GM19025 (cell line): ENCODE measurements at regions not wholly inside any gene's neighbourhood (a gene's known extent, or its start where the extent isn't known, plus 50 kb on each side); places are given as distances from the start of the nearest gene placed in this dataset.

ENCODE experiments used
- ATAC-seq: cut with Tn5 transposase; IDR thresholded peaks from one replicate; pipeline ENCODE4 v1.9.1; 2021; ENCODE audit warnings: mild to moderate bottlenecking, low read depth, moderate library complexity; ENCODE audit not compliant: unreplicated experiment

GRCh38 chr6:170483413-170483812 is 69.7 kb downstream of the PSMB1 start:
- ATAC-seq: no peak

DNA sequence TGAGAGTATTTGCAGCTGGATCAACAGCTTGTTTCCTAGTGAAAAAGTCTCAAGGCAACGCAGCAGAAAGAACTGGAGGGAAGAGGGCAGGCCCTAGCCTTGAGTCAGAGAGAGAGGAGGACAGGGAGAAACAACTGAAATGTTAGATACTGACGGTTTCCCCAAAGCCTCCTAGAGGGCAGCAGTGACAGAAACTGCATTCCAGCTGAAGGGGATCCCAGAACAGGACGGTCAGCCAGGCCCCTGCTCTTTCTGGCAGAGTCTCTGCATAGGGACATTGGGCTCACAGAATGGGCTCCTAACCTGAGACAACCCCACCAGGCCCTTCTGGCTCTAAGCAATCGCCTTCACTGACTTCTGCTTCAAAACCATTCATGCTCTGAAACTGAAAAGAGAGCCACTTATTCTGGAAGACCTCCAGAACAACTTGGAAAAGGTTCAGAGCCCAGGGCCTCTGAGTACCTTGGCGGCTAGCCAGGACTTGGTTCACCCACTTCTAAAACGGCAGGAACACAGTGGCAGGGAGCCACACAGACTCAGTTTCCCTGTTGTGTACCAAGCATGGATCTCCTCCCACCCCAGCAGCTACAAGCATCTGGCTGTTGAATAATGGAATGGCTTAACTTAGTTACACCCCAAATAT is 72.9 kb downstream of the PSMB1 start:
- ATAC-seq: no peak

- ATAC-seq: no peak
Measured at GRCh38 chr6:170476360-170476759, 76.7 kb downstream of the PSMB1 start.

GRCh38 chr6:170475118-170475517 is 78.0 kb downstream of the PSMB1 start:
- ATAC-seq: peak; percentile 70

- no peak for ATAC-seq
Measured at GRCh38 chr6:170473801-170474200, 79.3 kb downstream of the PSMB1 start.

DNA sequence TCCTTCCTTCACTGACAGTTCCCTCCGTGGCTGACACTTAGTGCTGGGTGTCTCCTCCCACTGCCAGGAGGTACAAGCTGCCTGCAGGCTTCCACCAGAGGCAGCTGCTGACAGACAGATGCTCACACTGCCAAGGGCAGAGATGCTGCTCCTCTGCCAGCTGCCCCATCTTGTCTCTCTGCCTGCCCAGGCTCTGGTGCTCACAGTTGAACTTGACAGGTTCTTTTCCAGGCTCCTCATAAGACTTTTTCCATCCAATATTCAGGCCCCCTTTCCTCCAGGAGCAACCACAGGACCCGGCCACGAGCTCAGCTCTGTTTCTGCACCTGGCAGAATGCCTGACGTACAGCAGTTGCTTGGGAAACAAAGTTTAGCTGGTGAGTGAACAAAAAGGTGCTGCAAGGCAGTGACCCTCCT is 79.8 kb downstream of the PSMB1 start:
- ATAC-seq: no peak

DNA sequence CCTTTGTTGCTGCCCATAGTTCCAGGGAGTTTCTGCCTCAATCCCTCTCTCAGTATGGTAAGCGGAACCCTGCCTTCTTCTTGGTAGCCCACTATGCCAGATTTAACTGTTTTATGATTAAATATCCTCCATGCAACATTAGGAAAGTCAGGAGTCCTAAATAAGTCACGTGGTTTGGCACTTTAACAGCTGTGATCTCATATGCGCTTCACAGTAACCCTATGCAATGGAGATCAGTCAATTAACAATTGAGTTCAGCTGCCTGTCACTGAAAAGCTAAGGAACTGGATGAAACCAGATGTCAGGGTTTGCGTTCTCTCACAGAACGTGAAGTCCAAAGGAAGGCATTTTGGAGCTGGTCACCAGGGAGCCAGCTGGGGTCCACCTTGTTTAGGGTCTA is 81.6 kb downstream of the PSMB1 start:
- ATAC-seq: no peak

DNA sequence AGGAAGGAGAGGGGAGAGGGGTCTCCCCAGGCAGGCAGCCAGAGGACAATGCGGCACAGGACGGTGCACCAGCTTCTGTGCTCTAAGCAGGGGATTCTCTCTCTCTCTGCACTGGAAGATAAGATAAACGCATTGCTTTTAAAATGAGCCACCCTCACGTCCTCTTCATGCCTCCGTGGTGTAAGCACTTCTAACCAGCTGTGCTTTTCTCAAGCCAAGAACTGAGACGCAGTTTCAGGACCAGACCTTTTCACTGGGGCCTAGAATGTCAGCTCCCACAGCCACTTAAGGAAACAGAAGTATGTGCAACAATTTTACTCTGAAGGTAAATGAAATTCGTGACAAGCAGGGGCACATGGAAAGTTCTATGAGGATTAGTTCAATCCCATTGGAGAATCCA is 82.4 kb downstream of the PSMB1 start:
- no peak for ATAC-seq

GRCh38 chr6:170464524-170464979 is 88.6 kb downstream of the PSMB1 start:
- peak; percentile 44 for ATAC-seq

DNA sequence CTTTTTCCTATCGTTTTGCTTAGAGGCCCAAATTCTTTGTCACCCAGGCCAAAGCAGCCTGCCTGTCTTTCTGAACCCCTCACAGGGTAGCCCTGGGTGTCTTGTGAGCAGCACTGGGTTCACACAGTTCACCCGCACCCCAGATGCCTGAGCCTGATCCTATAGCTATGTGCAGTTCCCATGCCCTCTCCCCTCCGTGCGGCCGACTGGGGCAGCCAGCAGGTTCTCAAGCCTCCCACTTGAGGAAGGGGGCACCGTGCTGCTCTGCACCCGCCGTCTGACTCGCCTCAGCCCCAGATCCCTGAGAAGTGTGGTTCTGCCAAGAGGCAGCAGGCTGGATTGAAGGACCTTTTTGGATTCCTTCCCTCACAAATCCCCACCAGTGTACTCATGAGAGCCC is 89.0 kb downstream of the PSMB1 start:
- no peak for ATAC-seq

- no peak for ATAC-seq
Measured at GRCh38 chr6:170463101-170463721, 89.9 kb downstream of the PSMB1 start.

DNA sequence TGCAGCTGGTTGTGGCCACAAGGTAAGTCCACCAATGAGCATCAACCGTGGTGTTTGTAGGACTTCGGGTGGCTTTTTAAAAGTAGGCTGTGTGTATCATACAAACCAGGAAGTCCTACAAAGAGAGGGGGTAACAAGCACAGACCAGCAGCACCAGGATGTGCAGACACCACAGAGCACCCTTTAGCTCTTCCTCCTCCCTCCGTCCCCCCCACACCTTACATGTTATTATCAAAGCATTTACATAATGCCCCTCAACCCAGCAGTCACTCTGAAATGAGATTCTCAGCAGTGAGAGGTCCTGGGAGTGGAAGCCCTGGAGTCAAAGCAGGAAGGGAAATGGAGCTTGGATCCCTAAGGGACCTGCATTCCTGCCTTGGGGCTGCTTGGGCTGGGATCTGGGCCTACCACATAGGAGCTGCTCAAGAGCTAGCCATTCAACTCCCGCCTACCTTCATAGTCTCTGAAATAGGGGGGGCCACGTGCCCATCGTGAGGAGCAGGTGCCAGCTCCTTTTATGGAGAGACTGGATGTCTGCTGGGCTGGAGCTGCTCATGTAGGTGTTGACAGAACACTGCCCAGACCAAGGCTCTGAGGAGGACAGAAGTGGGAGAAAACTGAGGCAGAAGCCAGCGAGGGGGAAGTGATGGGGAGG is 90.6 kb downstream of the PSMB1 start:
- no peak for ATAC-seq

DNA sequence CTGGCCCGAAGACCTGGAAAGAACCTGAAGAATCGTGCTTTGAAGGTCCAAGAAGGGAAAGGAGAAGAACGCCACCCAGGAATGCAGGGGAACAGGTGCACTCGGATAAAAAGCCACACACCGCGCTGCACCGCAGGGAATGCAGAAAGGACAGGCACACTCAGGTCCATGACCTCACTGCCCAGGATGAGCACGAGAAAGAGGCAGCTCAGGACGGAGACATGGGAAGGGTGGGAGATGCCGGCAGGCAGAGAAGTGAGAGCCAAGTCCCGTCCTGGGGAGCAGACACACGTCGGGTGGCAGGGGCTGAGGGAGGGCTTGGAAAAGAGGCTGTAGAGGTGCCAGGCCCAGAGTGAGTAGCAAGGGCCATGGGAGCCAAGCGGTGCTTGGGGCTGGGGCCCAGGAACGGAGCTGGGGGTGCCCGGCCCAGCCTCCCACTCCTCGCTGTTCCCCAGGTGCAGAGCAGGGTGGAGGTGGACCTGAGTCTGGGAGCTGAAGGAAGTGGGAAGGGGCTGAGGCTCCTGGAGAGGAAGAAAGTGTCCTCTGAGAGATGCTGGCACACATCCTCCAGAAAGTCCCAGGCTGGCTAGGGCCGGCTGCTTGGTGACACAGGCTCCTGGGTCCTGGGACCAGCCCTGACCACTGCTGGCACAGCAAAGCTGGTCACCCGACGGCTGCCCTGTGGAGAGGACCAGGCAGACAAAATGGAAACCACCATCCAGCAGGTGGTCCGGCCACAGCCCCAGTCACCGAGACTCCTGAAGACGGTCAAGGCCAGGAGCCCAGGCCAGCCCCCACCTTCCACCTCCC is 91.3 kb downstream of the PSMB1 start:
- no peak for ATAC-seq

DNA sequence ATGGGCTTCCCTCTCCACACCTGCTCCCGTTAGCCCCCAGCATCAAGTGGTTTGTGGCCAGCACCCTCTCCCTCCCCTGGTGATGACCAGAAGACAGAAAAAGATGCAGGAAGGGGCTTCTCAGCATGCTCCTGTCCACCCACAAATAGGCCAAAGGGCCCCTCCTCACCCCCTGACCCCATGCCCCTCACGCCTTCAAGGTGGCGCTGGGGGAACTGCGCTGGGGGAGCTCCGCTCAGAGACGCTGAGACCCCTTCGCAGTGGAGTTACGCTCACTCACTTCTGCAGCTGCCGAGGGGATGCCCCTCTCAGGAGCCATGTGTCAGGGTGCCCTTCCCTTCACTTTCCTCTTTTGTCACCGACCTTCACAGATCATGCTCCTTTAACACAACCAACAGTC is 92.0 kb downstream of the PSMB1 start:
- ATAC-seq: no peak

DNA sequence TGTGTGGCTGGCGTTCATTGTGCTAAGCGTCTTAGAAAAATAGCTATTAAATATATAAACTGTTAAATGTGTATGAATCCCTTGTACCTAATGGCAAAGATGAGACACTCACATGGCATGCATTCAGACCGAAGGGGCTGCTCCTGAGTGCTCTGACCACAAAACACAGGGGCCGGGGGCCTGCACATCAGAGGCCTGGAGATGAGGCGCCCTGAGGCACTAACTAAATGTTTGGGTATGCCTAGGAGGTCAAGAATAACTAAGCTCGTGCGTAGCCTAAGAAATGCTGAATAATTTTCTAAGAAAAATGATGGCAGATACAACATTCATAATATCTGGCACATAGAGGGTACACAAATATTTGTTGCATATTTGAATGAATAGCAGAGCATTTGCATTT is 92.5 kb downstream of the PSMB1 start:
- ATAC-seq: no peak

GRCh38 chr6:170459451-170459850 is 93.7 kb downstream of the PSMB1 start:
- ATAC-seq: peak; percentile 72

- ATAC-seq: no peak
Measured at GRCh38 chr6:170456886-170457698, 96.0 kb downstream of the PSMB1 start.
